ENCODE measurements at regions not wholly inside any gene's neighbourhood (a gene's known extent, or its start where the extent isn't known, plus 50 kb on each side); places are given as distances from the start of the nearest gene placed in this dataset.

DNA sequence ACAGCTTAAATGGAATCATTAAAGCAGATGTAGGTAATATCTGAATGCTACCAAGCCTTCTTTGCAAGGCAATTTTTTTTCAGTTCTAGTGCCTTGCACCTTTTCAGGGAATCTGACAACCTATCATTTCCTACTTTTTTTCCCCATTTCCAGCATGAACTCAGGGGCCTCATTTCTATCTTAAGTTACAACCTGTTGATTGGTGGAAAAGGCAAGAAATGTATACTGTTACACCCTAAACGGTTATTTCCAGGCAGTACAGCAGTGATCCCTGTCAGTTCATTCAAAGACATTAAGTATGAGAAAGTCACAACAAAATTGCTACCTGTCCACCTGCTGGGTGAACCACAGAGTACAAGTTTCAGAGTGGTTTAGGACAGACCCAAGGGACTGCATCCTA lies 171.2 kb upstream of the PIK3C3 start:
- H3K4me3 ChIP-seq (ENCODE audit: extremely low read depth in 1 of 4, insufficient read depth in 2 of 4, low read depth in 3 of 4, low read length in 4 of 4), result no peak overlapping the region
- no peaks in the 10 kb centered on the region for H3K27me3 ChIP-seq (replicated peaks in 1 of 4; ENCODE audit: control insufficient read depth in 3 of 4, extremely low read depth in 1 of 4, insufficient read depth in 3 of 4, low read length in 3 of 4)
- no peaks in the 10 kb centered on the region for H3K4me1 ChIP-seq (replicated peaks in 1 of 4; ENCODE audit: control insufficient read depth in 3 of 4, insufficient read depth in 4 of 4, low read length in 3 of 4)
- no peak overlapping the region for H2AK5ac ChIP-seq (ENCODE audit: low read depth, low read length)
- ChIA-PET POLR2A (ENCODE audit: partially characterized antibody) (no interaction called here), CTCF (ENCODE audit: partially characterized antibody) (no interaction called here)
- no peaks in the 10 kb centered on the region for H4K20me1 ChIP-seq (replicated peaks in 1 of 2; ENCODE audit: control insufficient read depth in 1 of 2, insufficient read depth in 2 of 2, low read length in 2 of 2)
- H4K8ac ChIP-seq (ENCODE audit: extremely low read depth, insufficient read depth, low read length), result no peak overlapping the region
- no peaks in the 10 kb centered on the region for H3K79me2 ChIP-seq (ENCODE audit: control insufficient read depth in 1 of 2, insufficient read depth in 2 of 2, low read length in 2 of 2)
- no peak overlapping the region for H3K4me2 ChIP-seq (ENCODE audit: insufficient read depth in 1 of 2, low read depth in 2 of 2, low read length in 2 of 2)
- no peak overlapping the region for H3K18ac ChIP-seq (ENCODE audit: extremely low read depth, low read length)
- no peak for TF ChIP-seq EGR1 (IDR thresholded peaks at IDR 0.05; ENCODE audit: borderline replicate concordance, low read depth, low read length)
- TF ChIP-seq GABPA (IDR thresholded peaks at IDR 0.05; ENCODE audit: borderline replicate concordance, insufficient read depth, low read length), result no peak
- TF ChIP-seq BCL11A (IDR thresholded peaks at IDR 0.05; ENCODE audit: low read depth in 2 of 2, low read length in 2 of 2), result no peak
- no peak for TF ChIP-seq CBX8 (IDR thresholded peaks at IDR 0.05; ENCODE audit: borderline replicate concordance, low read depth, low read length)
- TF ChIP-seq CHD1 (IDR thresholded peaks at IDR 0.05; ENCODE audit: low read depth, low read length), result no peak
- no peak for TF ChIP-seq FOSL1 (IDR thresholded peaks at IDR 0.05; ENCODE audit: insufficient read depth, low read depth, low read length)
- H4K91ac ChIP-seq (replicated peaks; ENCODE audit: insufficient read length, low read length), result no peak overlapping the region
- H2BK20ac ChIP-seq (ENCODE audit: low read length), result no peak overlapping the region
- WGBS, 2 experiments (ENCODE audit: extremely low coverage in 1 of 2, insufficient coverage in 1 of 2, insufficient read length in 1 of 2, insufficient replicate concordance in 2 of 2, low coverage in 1 of 2, low lambda C conversion rate in 2 of 2, missing lambda C conversion rate in 1 of 2), result 80% methylated on average over 1 of the region's 1 CpG; no CpG with 5 or more reads in 1 of the 2 experiments
- no peak overlapping the region for H2BK5ac ChIP-seq (ENCODE audit: low read depth, low read length)
- no peak overlapping the region for H3K56ac ChIP-seq (replicated peaks; ENCODE audit: insufficient read length, low read depth, low read length)
- H2BK12ac ChIP-seq (ENCODE audit: low read depth, low read length), result no peak overlapping the region
- H2AFZ ChIP-seq (ENCODE audit: low read length), result peak overlapping the region; percentile 57; the same call in 1 of the 2 replicates
- H3K23me2 ChIP-seq (ENCODE audit: low read depth, low read length), result no peaks in the 10 kb centered on the region
- no peak overlapping the region for H3K4ac ChIP-seq (replicated peaks; ENCODE audit: insufficient read length, low read depth, low read length)
- no peak overlapping the region for H2BK15ac ChIP-seq (ENCODE audit: low read length)
- no peak for DNase-seq (ENCODE audit: low read depth in 1 of 2, low spot score in 2 of 2)
- H3K23ac ChIP-seq (ENCODE audit: insufficient read length), result no peak overlapping the region
- no peaks in the 10 kb centered on the region for H3K36me3 ChIP-seq (ENCODE audit: control insufficient read depth in 2 of 4, insufficient read depth in 4 of 4, low read length in 3 of 4)
- H3K14ac ChIP-seq (ENCODE audit: insufficient read length), result no peak overlapping the region
- no peaks in the 10 kb centered on the region for H3K9me3 ChIP-seq (ENCODE audit: insufficient read depth in 2 of 2, low read depth in 1 of 2, low read length in 1 of 2)
- no peak overlapping the region for H3K9ac ChIP-seq (replicated peaks in 1 of 4; ENCODE audit: extremely low read depth in 1 of 4, low read depth in 3 of 4, low read length in 3 of 4)
- H3K79me1 ChIP-seq (ENCODE audit: low read depth, low read length), result no peaks in the 10 kb centered on the region
- FAIRE-seq, result no peak
- H3K27ac ChIP-seq (ENCODE audit: low read depth, low read length), result no peak overlapping the region
- no peak overlapping the region for H2BK120ac ChIP-seq (replicated peaks; ENCODE audit: low read depth, low read length)
- no peak overlapping the region for H4K5ac ChIP-seq (ENCODE audit: insufficient read length, low read depth, low read length)

Measured in H1 (cell line).